Fibroblast of lung (primary cell): ENCODE measurements at regions not wholly inside any gene's neighbourhood (a gene's known extent, or its start where the extent isn't known, plus 50 kb on each side); places are given as distances from the start of the nearest gene placed in this dataset.
A peak's percentile ranks its signal among the peaks of the same experiment; 100 is the strongest.

Experiments
- DNase-seq, 2 donors: peaks; one replicate each; pipeline versions ENCODE4 v3.0.0 to v3.0.0-alpha.2; 2010; ENCODE audit warnings: low read depth in 2 of 2
- H2AFZ ChIP-seq: 2 replicates; pipeline ENCODE4 v1.5.1; 2012; ENCODE audit warnings: low read length, control low read depth, inconsistent platforms
- H3K27ac ChIP-seq: 2 replicates; pipeline ENCODE4 v1.5.1; 2011; ENCODE audit warnings: low read length, control low read depth; ENCODE audit not compliant: insufficient read depth
- H3K27me3 ChIP-seq: 2 replicates; pipeline ENCODE4 v1.5.1; 2011; ENCODE audit warnings: mild to moderate bottlenecking, low read length; ENCODE audit not compliant: control insufficient read depth, insufficient read depth
- H3K36me3 ChIP-seq: 2 replicates; pipeline ENCODE4 v1.5.1; 2011; ENCODE audit warnings: low read length; ENCODE audit not compliant: control insufficient read depth, insufficient read depth
- H3K4me1 ChIP-seq: 2 replicates; pipeline ENCODE4 v1.5.1; 2011; ENCODE audit warnings: low read length; ENCODE audit not compliant: control insufficient read depth, insufficient read depth; ENCODE audit errors: extremely low read depth
- H3K4me2 ChIP-seq: 2 replicates; pipeline ENCODE4 v1.5.1; 2011; ENCODE audit warnings: low read length, control low read depth; ENCODE audit not compliant: insufficient read depth; ENCODE audit errors: extremely low read depth
- H3K4me3 ChIP-seq, 4 experiments: fragments of 200-600 bp in 1 of 4; sonication (generic) in 1 of 4; replicated peaks in 1 of 4; 2 replicates each; pipeline ENCODE4 v1.5.1; 2011 to 2016; ENCODE audit warnings: low read length in 4 of 4, low read depth in 3 of 4, mild to moderate bottlenecking in 3 of 4, control low read depth in 2 of 4, inconsistent platforms in 1 of 4, mixed read lengths in 1 of 4; ENCODE audit not compliant: insufficient read depth in 1 of 4; ENCODE audit errors: control extremely low read depth in 1 of 4
- H3K79me2 ChIP-seq: 2 replicates; pipeline ENCODE4 v1.5.1; 2012; ENCODE audit warnings: mild to moderate bottlenecking, low read length, inconsistent platforms; ENCODE audit not compliant: control insufficient read depth, insufficient read depth
- H3K9ac ChIP-seq: 2 replicates; pipeline ENCODE4 v1.5.1; 2011; ENCODE audit warnings: mild to moderate bottlenecking, low read length, control low read depth; ENCODE audit not compliant: insufficient read depth
- H3K9me3 ChIP-seq: 2 replicates; pipeline ENCODE4 v1.5.1; 2012; ENCODE audit warnings: low read depth, low read length; ENCODE audit not compliant: control insufficient read depth, insufficient read depth
- H4K20me1 ChIP-seq: 2 replicates; pipeline ENCODE4 v1.5.1; 2011; ENCODE audit warnings: low read length; ENCODE audit not compliant: control insufficient read depth, insufficient read depth; ENCODE audit errors: extremely low read depth
- CTCF ChIP-seq, 2 donors: IDR thresholded peaks in 1 of 2; conservative IDR thresholded peaks in 1 of 2; 1 replicate in 1 of 2; 2 replicates in 1 of 2; pipeline ENCODE4 v1.5.1; 2011 to 2012; ENCODE audit warnings: low read length in 2 of 2, control low read depth in 1 of 2, inconsistent platforms in 1 of 2, low read depth in 1 of 2, mild to moderate bottlenecking in 1 of 2
- EZH2 ChIP-seq: IDR thresholded peaks from 2 replicates; pipeline ENCODE4 v1.5.1; 2012; ENCODE audit warnings: low read length, control low read depth, mild to moderate bottlenecking; ENCODE audit errors: missing control alignments

DNA sequence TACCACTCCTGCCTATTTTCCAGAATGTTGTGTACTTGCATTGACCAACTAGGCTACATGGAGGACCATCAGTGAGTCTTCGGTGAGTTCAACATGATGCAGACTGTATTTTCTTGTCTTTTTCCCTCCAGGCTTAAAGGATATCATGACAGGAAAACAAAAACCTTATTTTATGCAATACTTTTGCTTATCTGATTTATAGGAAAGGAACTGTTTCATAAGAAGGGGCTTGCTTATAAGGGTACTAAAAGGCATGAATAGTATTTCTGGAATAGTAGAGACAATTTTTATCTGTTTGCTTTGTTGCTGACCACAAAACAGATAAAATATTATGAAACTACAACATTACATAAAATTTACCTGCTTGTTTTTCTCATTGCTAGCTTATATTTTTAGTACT, 374.7 kb downstream of the KLF5 start:
- H3K36me3 ChIP-seq: no peaks in the 10 kb centered on the region
- DNase-seq: no peak
- H3K4me3 ChIP-seq: no peak overlapping the region
- no peak overlapping the region for H3K9ac ChIP-seq
- no peak overlapping the region for H2AFZ ChIP-seq
- H3K27me3 ChIP-seq: no peaks in the 10 kb centered on the region
- H3K27ac ChIP-seq: no peak overlapping the region
- H3K4me1 ChIP-seq: no peaks in the 10 kb centered on the region
- no peak for TF ChIP-seq EZH2
- no peak for TF ChIP-seq CTCF (conservative IDR thresholded peaks at IDR 0.05 in 1 of 2, IDR thresholded peaks at IDR 0.05 in 1 of 2; ENCODE audit: low read depth in 1 of 2, low read length in 2 of 2)
- H3K4me2 ChIP-seq: no peak overlapping the region
- no peaks in the 10 kb centered on the region for H3K79me2 ChIP-seq
- no peaks in the 10 kb centered on the region for H4K20me1 ChIP-seq
- no peaks in the 10 kb centered on the region for H3K9me3 ChIP-seq

DNA sequence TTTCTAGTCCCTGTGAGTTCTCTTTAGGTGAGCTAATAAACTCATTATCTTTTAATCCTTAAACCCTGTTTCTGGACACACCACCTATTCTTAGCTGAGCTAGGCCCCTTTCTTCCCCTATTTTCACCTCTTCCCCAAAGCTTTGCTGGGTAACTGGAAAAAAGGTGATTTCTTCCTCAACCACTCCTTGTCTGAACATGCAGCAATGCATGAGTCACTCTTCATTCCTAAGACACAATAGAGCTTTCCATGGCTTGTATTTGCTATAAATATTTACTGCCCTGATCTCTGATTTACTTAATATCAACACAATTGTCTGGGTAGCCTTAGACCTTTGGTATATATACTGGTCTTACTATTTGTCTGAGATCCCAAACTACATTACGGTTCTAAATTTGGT, 370.9 kb downstream of the KLF5 start:
- Histone ChIP-seq H3K27ac (no peak overlapping the region), H3K9me3 (no peaks in the 10 kb centered on the region), H2AFZ (no peak overlapping the region), H3K9ac (no peak overlapping the region), H4K20me1 (no peaks in the 10 kb centered on the region), H3K4me3 (no peak overlapping the region), H3K4me2 (no peak overlapping the region), H3K4me1 (no peaks in the 10 kb centered on the region), H3K79me2 (no peaks in the 10 kb centered on the region), H3K27me3 (no peaks in the 10 kb centered on the region), H3K36me3 (no peaks in the 10 kb centered on the region)
- DNase-seq: peak in 1 of 2 donors; percentile 86
- no peak for TF ChIP-seq EZH2
- TF ChIP-seq CTCF (conservative IDR thresholded peaks at IDR 0.05 in 1 of 2, IDR thresholded peaks at IDR 0.05 in 1 of 2; ENCODE audit: low read depth in 1 of 2, low read length in 2 of 2): no peak

GRCh38 chr13:73428706-73429105, 369.9 kb downstream of the KLF5 start:
- no peaks in the 10 kb centered on the region for H4K20me1 ChIP-seq
- H3K9ac ChIP-seq: no peak overlapping the region
- H2AFZ ChIP-seq: no peak overlapping the region
- H3K79me2 ChIP-seq: no peaks in the 10 kb centered on the region
- no peak for DNase-seq
- H3K27me3 ChIP-seq: no peaks in the 10 kb centered on the region
- TF ChIP-seq CTCF (conservative IDR thresholded peaks at IDR 0.05 in 1 of 2, IDR thresholded peaks at IDR 0.05 in 1 of 2; ENCODE audit: low read depth in 1 of 2, low read length in 2 of 2): no peak
- no peak for TF ChIP-seq EZH2
- no peaks in the 10 kb centered on the region for H3K9me3 ChIP-seq
- H3K36me3 ChIP-seq: no peaks in the 10 kb centered on the region
- H3K4me2 ChIP-seq: no peak overlapping the region
- no peak overlapping the region for H3K4me3 ChIP-seq
- H3K27ac ChIP-seq: no peak overlapping the region
- H3K4me1 ChIP-seq: no peaks in the 10 kb centered on the region
